Fibroblast of the aortic adventitia (primary cell): ENCODE measurements at regions not wholly inside any gene's neighbourhood (a gene's known extent, or its start where the extent isn't known, plus 50 kb on each side); places are given as distances from the start of the nearest gene placed in this dataset.

Experiments used
- DNase-seq: peaks from one replicate; pipeline ENCODE4 v3.0.0-alpha.2; 2010; ENCODE audit warnings: low read depth
- H3K4me3 ChIP-seq: 2 replicates; pipeline ENCODE4 v1.5.1; 2011; ENCODE audit warnings: low read depth, mild to moderate bottlenecking, control low read depth, low read length, moderate library complexity
- CTCF ChIP-seq: IDR thresholded peaks from 2 replicates; pipeline ENCODE4 v1.5.1; 2011; ENCODE audit warnings: mild to moderate bottlenecking, low read length, control low read depth, inconsistent platforms; ENCODE audit not compliant: insufficient read depth

- DNase-seq = no peak
- no peak for TF ChIP-seq CTCF
- no peak overlapping the region for H3K4me3 ChIP-seq
Measured at GRCh38 chr2:221001381-221001801, 570.7 kb downstream of the EPHA4 start.

- no peak for DNase-seq
- TF ChIP-seq CTCF = no peak
- H3K4me3 ChIP-seq = no peak overlapping the region
Measured at GRCh38 chr2:221002101-221002685, 569.9 kb downstream of the EPHA4 start.

GRCh38 chr2:221005338-221005737 lies 566.8 kb downstream of the EPHA4 start:
- H3K4me3 ChIP-seq = no peak overlapping the region
- DNase-seq = no peak
- TF ChIP-seq CTCF = no peak

- TF ChIP-seq CTCF = no peak
- H3K4me3 ChIP-seq = no peak overlapping the region
- DNase-seq = no peak
Measured at GRCh38 chr2:221006084-221006483, 566.0 kb downstream of the EPHA4 start.

GRCh38 chr2:221016551-221016950 lies 555.6 kb downstream of the EPHA4 start:
- no peak overlapping the region for H3K4me3 ChIP-seq
- no peak for DNase-seq
- TF ChIP-seq CTCF = no peak

GRCh38 chr2:221018262-221018661 lies 553.8 kb downstream of the EPHA4 start:
- no peak for TF ChIP-seq CTCF
- H3K4me3 ChIP-seq = no peak overlapping the region

GRCh38 chr2:221019668-221020067 lies 552.4 kb downstream of the EPHA4 start:
- TF ChIP-seq CTCF = no peak
- DNase-seq = no peak

More at GRCh38 chr2:221018262-221018661, 553.8 kb downstream of the EPHA4 start:
- no peak for DNase-seq

More at GRCh38 chr2:221019668-221020067, 552.4 kb downstream of the EPHA4 start:
- H3K4me3 ChIP-seq = no peak overlapping the region
